ENCODE measurements at regions not wholly inside any gene's neighbourhood (a gene's known extent, or its start where the extent isn't known, plus 50 kb on each side); places are given as distances from the start of the nearest gene placed in this dataset.
A peak's percentile ranks its signal among the peaks of the same experiment; 100 is the strongest.

DNA sequence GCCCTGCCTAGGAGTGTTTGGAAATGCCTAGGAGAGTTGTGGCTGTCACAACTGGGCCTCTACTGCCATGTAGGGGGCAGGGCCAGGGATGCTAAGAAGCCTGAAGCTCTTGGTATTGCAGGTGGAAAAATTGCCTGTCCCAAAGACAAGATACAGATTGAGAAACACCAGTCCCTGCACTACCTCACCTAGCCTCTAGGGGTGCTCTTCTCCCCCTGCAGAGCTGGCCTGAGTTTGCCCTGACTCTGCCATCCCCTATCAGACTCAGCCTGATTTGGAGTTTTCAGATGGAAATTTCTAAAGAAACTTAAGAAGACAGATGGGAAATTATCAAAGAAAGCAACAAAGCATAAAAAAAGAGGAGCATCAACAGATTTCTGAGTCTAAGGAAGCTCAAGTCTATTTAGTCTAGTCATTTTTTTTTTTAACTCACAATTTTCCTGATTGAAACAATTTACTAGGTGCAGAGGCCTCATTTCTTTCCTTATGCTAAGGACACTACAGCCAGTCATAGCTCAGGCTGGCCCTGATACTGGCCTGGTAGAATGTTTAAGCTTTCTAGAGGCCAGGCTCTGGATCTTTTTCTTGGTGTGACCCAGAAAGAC lies 61.4 kb upstream of the LRRN2 start:
- H3K4me3 ChIP-seq (ENCODE audit: control insufficient read depth, low read depth, low read length), result no peak overlapping the region
- peak; percentile 11 for DNase-seq (ENCODE audit: low read depth)
- TF ChIP-seq, protein P1, sequence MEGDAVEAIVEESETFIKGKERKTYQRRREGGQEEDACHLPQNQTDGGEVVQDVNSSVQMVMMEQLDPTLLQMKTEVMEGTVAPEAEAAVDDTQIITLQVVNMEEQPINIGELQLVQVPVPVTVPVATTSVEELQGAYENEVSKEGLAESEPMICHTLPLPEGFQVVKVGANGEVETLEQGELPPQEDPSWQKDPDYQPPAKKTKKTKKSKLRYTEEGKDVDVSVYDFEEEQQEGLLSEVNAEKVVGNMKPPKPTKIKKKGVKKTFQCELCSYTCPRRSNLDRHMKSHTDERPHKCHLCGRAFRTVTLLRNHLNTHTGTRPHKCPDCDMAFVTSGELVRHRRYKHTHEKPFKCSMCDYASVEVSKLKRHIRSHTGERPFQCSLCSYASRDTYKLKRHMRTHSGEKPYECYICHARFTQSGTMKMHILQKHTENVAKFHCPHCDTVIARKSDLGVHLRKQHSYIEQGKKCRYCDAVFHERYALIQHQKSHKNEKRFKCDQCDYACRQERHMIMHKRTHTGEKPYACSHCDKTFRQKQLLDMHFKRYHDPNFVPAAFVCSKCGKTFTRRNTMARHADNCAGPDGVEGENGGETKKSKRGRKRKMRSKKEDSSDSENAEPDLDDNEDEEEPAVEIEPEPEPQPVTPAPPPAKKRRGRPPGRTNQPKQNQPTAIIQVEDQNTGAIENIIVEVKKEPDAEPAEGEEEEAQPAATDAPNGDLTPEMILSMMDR (IDR thresholded peaks at IDR 0.05; ENCODE audit: control insufficient read depth, insufficient read depth, low read depth, low read length, missing control alignments), result peak; percentile 98

DNA sequence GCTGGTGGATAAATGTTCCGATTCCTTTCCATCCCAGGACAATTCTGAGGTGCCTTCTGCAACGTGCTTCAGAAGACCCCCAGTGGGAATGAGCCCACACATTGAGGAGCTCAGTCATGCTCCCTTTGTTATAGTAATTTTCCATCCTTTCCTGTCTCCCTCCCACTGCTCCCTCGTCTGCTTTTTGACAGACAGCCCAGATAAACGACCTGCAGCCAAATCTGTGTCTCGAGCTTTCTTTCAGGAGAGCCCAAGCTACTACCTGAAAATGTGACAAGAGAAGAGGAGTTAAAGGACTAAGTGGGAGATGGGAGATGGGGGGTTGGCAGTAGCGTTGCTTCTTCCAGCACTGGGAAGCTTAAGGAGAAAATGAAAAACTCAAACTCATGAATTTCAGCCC lies 65.9 kb upstream of the LRRN2 start:
- DNase-seq (ENCODE audit: low read depth), result no peak
- TF ChIP-seq, protein P1 (IDR thresholded peaks at IDR 0.05; ENCODE audit: control insufficient read depth, insufficient read depth, low read depth, low read length, missing control alignments), result no peak
- H3K4me3 ChIP-seq (ENCODE audit: control insufficient read depth, low read depth, low read length), result no peak overlapping the region

DNA sequence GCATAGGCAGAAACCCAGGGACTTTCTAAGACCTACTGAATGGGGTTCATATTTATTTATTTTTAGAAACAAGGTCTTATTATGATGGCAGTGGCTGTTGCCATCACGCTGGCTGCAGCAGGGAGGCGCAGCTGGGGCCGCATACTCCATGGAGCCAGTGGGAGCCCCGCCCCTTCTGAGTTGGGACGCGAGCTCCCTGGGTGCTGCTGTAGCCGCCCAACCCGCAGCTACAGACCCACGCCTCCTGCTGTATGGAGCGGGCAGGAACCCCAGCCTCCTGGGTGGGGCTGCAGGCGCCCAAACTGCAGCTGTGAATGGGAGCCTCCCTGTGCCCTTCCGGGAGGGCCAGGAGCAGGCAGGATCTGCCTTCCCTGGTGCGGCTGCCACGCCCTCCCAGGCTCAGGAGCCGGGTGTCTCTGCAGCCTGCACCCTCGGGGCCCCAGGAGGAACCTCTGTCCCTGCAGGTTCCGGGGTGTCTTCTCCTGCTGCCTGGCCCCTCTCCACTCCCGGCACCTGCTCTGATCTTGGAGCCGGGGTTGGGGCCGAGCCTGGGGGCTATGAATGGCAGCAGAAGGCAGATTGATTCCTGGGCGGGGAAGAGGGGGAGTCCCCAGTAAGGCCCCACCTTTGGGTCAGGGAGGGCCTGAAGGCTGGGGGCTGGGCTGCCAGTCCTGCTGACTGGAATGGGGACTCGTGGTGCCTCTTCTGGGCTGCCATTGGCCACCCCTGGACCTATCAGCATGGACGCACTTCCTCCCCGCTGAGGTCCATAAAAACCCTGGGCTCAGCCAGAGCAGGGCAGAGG lies 66.5 kb upstream of the LRRN2 start:
- H3K4me3 ChIP-seq (ENCODE audit: control insufficient read depth, low read depth, low read length), result no peak overlapping the region
- DNase-seq (ENCODE audit: low read depth), result no peak
- TF ChIP-seq, protein P1 (IDR thresholded peaks at IDR 0.05; ENCODE audit: control insufficient read depth, insufficient read depth, low read depth, low read length, missing control alignments), result no peak

DNA sequence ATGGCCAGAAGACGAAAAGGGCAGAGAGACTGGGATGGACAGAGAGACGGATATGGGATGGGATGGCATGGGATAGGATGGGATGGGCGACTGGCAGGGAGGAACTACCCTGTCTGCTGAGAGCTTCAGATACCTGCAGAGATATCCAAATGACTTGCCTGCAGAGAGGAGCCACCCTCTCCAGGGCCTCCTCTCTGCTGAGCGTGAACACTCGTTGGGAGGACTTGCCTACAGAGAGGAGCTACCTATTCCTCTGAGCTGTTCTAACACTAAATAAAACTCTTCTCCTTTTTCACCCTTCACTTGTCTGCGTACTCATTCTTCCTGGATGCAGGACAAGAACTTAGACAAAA lies 67.1 kb upstream of the LRRN2 start:
- no peak for DNase-seq (ENCODE audit: low read depth)
- no peak overlapping the region for H3K4me3 ChIP-seq (ENCODE audit: control insufficient read depth, low read depth, low read length)
- TF ChIP-seq, protein P1 (IDR thresholded peaks at IDR 0.05; ENCODE audit: control insufficient read depth, insufficient read depth, low read depth, low read length, missing control alignments), result no peak

DNA sequence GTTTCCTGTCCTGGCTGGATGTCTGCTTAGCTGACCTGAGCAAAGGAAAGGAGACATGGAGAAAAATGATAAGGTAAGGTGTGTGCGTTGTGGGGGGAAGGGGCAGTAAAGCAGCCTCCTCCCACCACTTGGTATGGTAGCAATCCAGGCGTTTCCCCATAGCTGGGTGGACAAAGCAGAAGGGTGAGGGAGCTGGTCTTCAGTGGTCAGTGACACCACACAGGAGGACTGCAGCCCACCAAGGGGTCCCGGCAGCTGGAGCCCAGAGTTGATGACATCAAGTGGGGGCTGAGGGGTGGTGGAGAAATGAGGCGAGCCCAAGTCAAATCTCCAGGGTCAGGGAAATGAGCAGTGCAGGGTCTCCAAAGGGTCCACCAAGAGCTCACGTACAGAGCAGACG lies 69.3 kb upstream of the LRRN2 start:
- TF ChIP-seq, protein P1 (IDR thresholded peaks at IDR 0.05; ENCODE audit: control insufficient read depth, insufficient read depth, low read depth, low read length, missing control alignments), result no peak
- DNase-seq (ENCODE audit: low read depth), result no peak
- no peak overlapping the region for H3K4me3 ChIP-seq (ENCODE audit: control insufficient read depth, low read depth, low read length)

DNA sequence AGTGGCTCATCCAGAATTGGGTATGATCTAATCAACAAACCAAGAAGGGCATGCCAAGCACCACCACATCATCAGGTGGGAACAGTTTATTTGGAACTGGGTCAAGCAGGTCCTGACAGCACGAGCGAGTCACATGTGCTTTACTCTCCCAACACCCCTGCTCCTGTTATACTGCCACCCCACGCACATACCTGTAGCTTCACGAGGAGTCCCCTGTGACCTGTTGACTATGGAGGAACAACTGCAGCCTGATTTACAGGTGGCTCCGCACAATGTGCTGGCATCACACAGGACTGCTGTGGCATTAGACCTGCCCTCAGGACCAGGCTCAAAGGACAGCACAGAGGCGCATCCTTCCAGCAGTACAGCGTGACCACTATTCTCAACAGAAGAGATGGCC lies 70.8 kb upstream of the LRRN2 start:
- DNase-seq (ENCODE audit: low read depth), result no peak
- TF ChIP-seq, protein P1 (IDR thresholded peaks at IDR 0.05; ENCODE audit: control insufficient read depth, insufficient read depth, low read depth, low read length, missing control alignments), result no peak
- H3K4me3 ChIP-seq (ENCODE audit: control insufficient read depth, low read depth, low read length), result no peak overlapping the region
